PC-3 (cell line): ENCODE measurements at regions not wholly inside any gene's neighbourhood (a gene's known extent, or its start where the extent isn't known, plus 50 kb on each side); places are given as distances from the start of the nearest gene placed in this dataset.

ENCODE experiments used
- ATAC-seq: fragments of 200-7000 bp; cut with Tn5 transposase; 2 replicates; pipeline ENCODE4 v1.9.1; 2020; ENCODE audit warnings: mild to moderate bottlenecking, moderate library complexity
- BruUV-seq: library from RNA; stranded (reverse); fragments of 400-500 nt; replicated peaks from 2 replicates; lab custom pipeline; 2021; lab: Mats Ljungman, UMichigan
- CTCF ChIA-PET: fragments of 300-600 bp; sonication (Branson Sonifier 250); formaldehyde crosslinking; loops from one replicate; lab custom pipeline; 2022; ENCODE audit warnings: antibody characterized with exemption; lab: Charles Lee
- POLR2A ChIA-PET: fragments of 300-600 bp; sonication (Branson Sonifier 250); formaldehyde crosslinking; loops from one replicate; lab custom pipeline; 2022; ENCODE audit warnings: antibody characterized with exemption; ENCODE audit not compliant: unreplicated experiment; lab: Charles Lee
- DNase-seq: peaks from one replicate; pipeline ENCODE4 v3.0.0-alpha.2; 2015
- H2AFZ ChIP-seq: fragments of 300-600 bp; sonication (generic); 2 replicates; pipeline ENCODE4 v1.6.0; 2016; ENCODE audit warnings: antibody characterized with exemption, low read length
- H3F3A ChIP-seq: fragments of 300-600 bp; sonication (generic); one replicate; pipeline ENCODE4 v1.6.0; 2017; ENCODE audit warnings: antibody characterized with exemption, low read length, control low read depth, mild to moderate bottlenecking; ENCODE audit not compliant: unreplicated experiment
- H3K27ac ChIP-seq: fragments of 300-600 bp; sonication (generic); 2 replicates; pipeline ENCODE4 v1.5.1; 2016; ENCODE audit warnings: mild to moderate bottlenecking, low read length
- H3K27me3 ChIP-seq: fragments of 300-600 bp; sonication (generic); 2 replicates; pipeline ENCODE4 v1.6.1; 2016; ENCODE audit warnings: low read length, mixed read lengths
- H3K36me3 ChIP-seq: fragments of 300-600 bp; sonication (generic); 2 replicates; pipeline ENCODE4 v1.6.1; 2016; ENCODE audit warnings: low read depth, mixed run types, low read length, mixed read lengths
- H3K4me1 ChIP-seq: fragments of 300-600 bp; sonication (generic); 2 replicates; pipeline ENCODE4 v1.5.1; 2016; ENCODE audit warnings: low read length; ENCODE audit not compliant: insufficient read depth
- H3K4me2 ChIP-seq: fragments of 300-600 bp; sonication (generic); 2 replicates; pipeline ENCODE4 v1.6.0; 2016; ENCODE audit warnings: low read length
- H3K4me3 ChIP-seq: fragments of 300-600 bp; sonication (generic); 2 replicates; pipeline ENCODE4 v1.5.1; 2016; ENCODE audit warnings: mild to moderate bottlenecking, low read length, mixed read lengths
- H3K79me2 ChIP-seq: fragments of 300-600 bp; sonication (generic); 2 replicates; pipeline ENCODE4 v1.6.1; 2017; ENCODE audit warnings: low read length, mixed read lengths
- H3K9ac ChIP-seq: fragments of 300-600 bp; sonication (generic); 2 replicates; pipeline ENCODE4 v1.6.0; 2016; ENCODE audit warnings: mild to moderate bottlenecking, low read length
- H3K9me2 ChIP-seq: fragments of 300-600 bp; sonication (generic); replicated peaks from 2 replicates; pipeline ENCODE4 v1.6.1; 2016; ENCODE audit warnings: mixed run types, low read length, mixed read lengths
- H3K9me3 ChIP-seq: fragments of 300-600 bp; sonication (generic); 2 replicates; pipeline ENCODE4 v1.6.1; 2016; ENCODE audit warnings: low read length, mixed read lengths
- H4K20me1 ChIP-seq: fragments of 300-600 bp; sonication (generic); 2 replicates; pipeline ENCODE4 v1.6.1; 2016; ENCODE audit warnings: low read length, mixed read lengths
- CTCF ChIP-seq: fragments of 300-600 bp; sonication (generic); conservative IDR thresholded peaks from 2 replicates; pipeline ENCODE4 v1.5.1; 2017; ENCODE audit warnings: antibody characterized with exemption, low read depth, mild to moderate bottlenecking, low read length
- EZH2 ChIP-seq: fragments of 300-600 bp; sonication (generic); IDR thresholded peaks from one replicate; pipeline ENCODE4 v1.6.1; 2017; ENCODE audit warnings: antibody characterized with exemption, mild to moderate bottlenecking, low read length; ENCODE audit not compliant: unreplicated experiment
- EZH2phosphoT487 ChIP-seq: fragments of 300-600 bp; sonication (generic); IDR thresholded peaks from 2 replicates; pipeline ENCODE4 v1.6.1; 2018; ENCODE audit warnings: mild to moderate bottlenecking, antibody characterized with exemption, low read length, borderline replicate concordance
- intact Hi-C: fragments of 100-400 bp; cut with micrococcal nuclease; formaldehyde crosslinking; loops from 2 replicates; pipeline ENCODE4 v1.9.0; 2023

GRCh38 chr6:141956046-141956761 lies 176.5 kb upstream of the GJE1 start:
- no peak for ATAC-seq
- peak; percentile 5 for DNase-seq
- Histone ChIP-seq H3K79me2 (no peaks in the 10 kb centered on the region), H3K27ac (no peak overlapping the region), H3K27me3 (no peaks in the 10 kb centered on the region), H3K4me3 (no peak overlapping the region), H2AFZ (no peak overlapping the region), H3K36me3 (no peaks in the 10 kb centered on the region), H3K9ac (no peak overlapping the region), H3K4me2 (no peak overlapping the region), H3F3A (no peaks in the 10 kb centered on the region), H3K4me1 (no peaks in the 10 kb centered on the region), H4K20me1 (no peaks in the 10 kb centered on the region), H3K9me3 (no peaks in the 10 kb centered on the region), H3K9me2 (no peaks in the 10 kb centered on the region)
- no TSS peak for BruUV-seq
- intact Hi-C loops: no loop called here
- ChIA-PET CTCF (no interaction called here), POLR2A (no interaction called here)
- no peak for TF ChIP-seq CTCF
- no peak for TF ChIP-seq EZH2phosphoT487

GRCh38 chr6:141953072-141953471 lies 179.7 kb upstream of the GJE1 start:
- Histone ChIP-seq H3K4me3 (no peak overlapping the region), H3K4me2 (no peak overlapping the region), H3F3A (no peaks in the 10 kb centered on the region), H2AFZ (no peak overlapping the region), H3K4me1 (no peaks in the 10 kb centered on the region), H4K20me1 (no peaks in the 10 kb centered on the region), H3K36me3 (no peaks in the 10 kb centered on the region), H3K9me3 (no peaks in the 10 kb centered on the region), H3K9me2 (no peaks in the 10 kb centered on the region), H3K27ac (no peak overlapping the region), H3K9ac (no peak overlapping the region), H3K27me3 (no peaks in the 10 kb centered on the region), H3K79me2 (no peaks in the 10 kb centered on the region)
- DNase-seq (no peak), ATAC-seq (no peak)
- intact Hi-C loops: no loop called here
- TF ChIP-seq EZH2: no peak
- no peak for TF ChIP-seq EZH2phosphoT487
- no peak for TF ChIP-seq CTCF
- CTCF ChIA-PET: no interaction called here
- POLR2A ChIA-PET: no interaction called here
- BruUV-seq: no TSS peak

- Histone ChIP-seq H3K79me2 (no peaks in the 10 kb centered on the region), H3K4me1 (no peaks in the 10 kb centered on the region), H3K9me3 (no peaks in the 10 kb centered on the region), H3K4me2 (no peak overlapping the region), H3K9ac (no peak overlapping the region), H4K20me1 (no peaks in the 10 kb centered on the region), H3K27ac (no peak overlapping the region), H2AFZ (no peak overlapping the region), H3F3A (no peaks in the 10 kb centered on the region), H3K9me2 (no peaks in the 10 kb centered on the region), H3K27me3 (no peaks in the 10 kb centered on the region), H3K36me3 (no peaks in the 10 kb centered on the region), H3K4me3 (no peak overlapping the region)
- POLR2A ChIA-PET: no interaction called here
- no peak for ATAC-seq
- CTCF ChIA-PET: no interaction called here
- intact Hi-C loops: no loop called here
- TF ChIP-seq EZH2 (no peak), EZH2phosphoT487 (no peak)
- no TSS peak for BruUV-seq
- no peak for DNase-seq
Measured at GRCh38 chr6:141946502-141946901, 186.2 kb upstream of the GJE1 start.
